Left lobe of liver (tissue), 2 donors: ENCODE measurements at regions not wholly inside any gene's neighbourhood (a gene's known extent, or its start where the extent isn't known, plus 50 kb on each side); places are given as distances from the start of the nearest gene placed in this dataset.
"Not testable (repeated sequence)": the region's sequence is repeated elsewhere in the genome, so short reads cannot be mapped to it uniquely, and the experiment has no call there.

Source experiments
- ATAC-seq: fragments of 200-7000 bp; cut with Tn5 transposase; one replicate; pipeline ENCODE4 v1.9.1; 2020; ENCODE audit warnings: mild to moderate bottlenecking, moderate library complexity
- DNase-seq: peaks from one replicate; pipeline ENCODE4 v3.0.0-alpha.2; 2020; ENCODE audit warnings: low spot score
- donor health status: DM: no; HTN: no; CAD: no; lungs with moderate emphysema.
- donor health status: DM: no; HTN: yes; CAD: no.

GRCh38 chr9:118689280-118689679, 680.0 kb downstream of the BRINP1 start:
- DNase-seq (no peak), ATAC-seq (no peak)

DNA sequence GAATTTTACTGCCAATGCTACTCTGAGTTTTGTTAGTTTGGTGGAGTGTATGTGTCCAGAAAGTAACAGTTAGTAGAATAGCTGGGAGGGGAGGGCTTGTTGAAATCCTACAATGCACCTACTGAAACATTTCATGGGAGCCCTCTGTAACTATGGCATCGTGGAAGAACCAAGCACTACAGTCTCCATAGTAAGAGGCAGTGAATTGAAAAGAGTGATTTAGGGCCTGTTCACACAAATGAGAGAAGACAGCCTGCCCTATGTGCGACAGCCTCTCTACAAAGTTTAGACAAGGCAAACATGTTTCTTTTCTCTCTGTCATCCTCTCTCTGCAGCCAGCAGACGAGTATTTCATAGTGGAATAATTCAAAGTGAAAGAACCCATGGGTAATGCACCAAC, 676.6 kb downstream of the BRINP1 start:
- no peak for ATAC-seq

DNA sequence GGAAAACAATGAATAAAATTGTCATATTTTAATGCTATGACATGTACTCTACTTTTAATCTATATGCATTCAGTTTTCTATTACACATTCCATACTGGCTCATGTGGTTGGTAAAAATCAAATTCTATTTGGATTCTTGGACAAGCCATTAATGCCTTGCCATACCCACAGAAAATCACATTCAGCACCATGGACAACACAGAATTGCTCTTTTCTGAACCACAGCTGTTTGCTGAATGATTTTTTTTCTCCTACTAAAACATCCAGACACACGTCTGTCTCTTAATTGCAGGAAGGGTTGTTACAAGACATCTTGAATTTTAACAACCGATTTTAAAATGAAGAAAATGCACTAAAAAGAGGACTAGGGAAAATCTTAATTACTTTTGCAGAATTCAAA, 675.6 kb downstream of the BRINP1 start:
- no peak for DNase-seq
- no peak for ATAC-seq

More for the DNA sequence above, 676.6 kb downstream of the BRINP1 start:
- no peak for DNase-seq

DNA sequence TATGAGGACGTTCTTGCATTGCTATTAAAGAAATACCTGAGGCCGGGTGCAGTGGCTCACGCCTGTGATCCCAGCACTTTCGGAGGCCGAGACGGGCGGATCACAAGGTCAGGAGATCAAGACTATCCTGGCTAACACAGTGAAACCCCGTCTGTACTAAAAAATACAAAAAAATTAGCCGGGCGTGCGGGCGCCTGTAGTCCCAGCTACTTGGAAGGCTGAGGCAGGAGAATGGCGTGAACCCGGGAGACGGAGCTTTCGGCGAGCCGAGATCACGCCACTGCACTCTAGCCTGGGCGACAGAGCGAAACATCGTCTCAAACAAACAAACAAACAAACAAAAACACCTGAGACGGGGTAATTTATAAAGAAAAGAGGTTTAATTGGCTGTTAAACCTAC, 674.0 kb downstream of the BRINP1 start:
- ATAC-seq, DNase-seq: not testable (repeated sequence)

DNA sequence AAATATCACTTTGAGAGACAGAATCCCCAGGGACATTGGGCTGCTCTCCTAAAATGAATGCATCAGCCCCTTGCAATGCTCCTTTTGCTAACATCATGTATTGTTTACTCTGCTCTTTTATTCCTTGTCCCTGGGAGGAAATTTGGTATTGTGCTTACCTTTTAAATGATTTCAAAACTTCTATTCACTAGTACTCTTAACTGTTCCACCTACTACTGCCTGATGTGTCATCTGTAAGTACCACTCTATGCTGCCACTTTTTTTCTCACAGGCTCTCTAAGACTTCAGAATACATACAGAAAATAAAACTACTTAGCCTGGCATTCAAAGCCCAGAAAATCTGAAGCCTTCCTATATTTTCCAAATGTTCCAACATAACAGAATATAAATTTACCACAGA, 667.2 kb downstream of the BRINP1 start:
- ATAC-seq, result no peak
- DNase-seq, result no peak

DNA sequence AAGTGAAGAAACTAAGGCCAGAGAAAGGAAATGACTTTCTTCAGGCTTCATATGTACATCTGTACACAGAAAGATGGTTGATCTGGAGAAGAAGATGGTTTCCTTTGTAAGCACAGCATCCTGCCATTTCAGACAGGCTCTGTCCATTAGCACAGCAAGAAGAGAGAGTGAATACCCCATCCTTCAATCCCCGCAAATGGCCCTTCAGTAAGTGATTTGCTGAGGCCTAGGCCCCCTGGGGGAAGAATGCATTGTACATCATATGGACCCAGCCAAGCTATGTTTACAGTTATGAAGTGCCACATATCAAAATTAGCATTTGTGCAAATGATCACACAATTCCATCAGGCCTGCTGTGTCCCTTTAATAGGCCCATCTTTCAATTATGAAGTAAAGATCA, 657.4 kb downstream of the BRINP1 start:
- ATAC-seq (no peak), DNase-seq (no peak)

DNA sequence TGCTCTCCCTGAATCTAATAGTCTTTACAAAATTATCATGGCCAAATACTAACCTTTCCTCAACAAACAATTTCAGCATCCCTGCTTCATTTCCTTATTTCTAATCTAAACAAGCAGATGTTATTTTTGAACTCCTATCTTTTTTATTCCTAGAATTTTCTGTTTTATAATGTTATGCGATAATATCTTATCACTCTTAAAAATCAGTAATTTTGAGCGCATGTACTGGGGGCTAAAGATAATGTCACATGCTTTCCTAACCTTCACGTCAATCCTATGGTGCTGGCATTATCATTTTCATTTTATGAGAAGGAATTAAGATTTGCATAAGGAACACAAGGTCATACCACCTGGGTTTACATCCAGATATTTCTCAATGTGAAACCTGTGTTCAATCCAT, 648.0 kb downstream of the BRINP1 start:
- no peak for DNase-seq
- no peak for ATAC-seq

DNA sequence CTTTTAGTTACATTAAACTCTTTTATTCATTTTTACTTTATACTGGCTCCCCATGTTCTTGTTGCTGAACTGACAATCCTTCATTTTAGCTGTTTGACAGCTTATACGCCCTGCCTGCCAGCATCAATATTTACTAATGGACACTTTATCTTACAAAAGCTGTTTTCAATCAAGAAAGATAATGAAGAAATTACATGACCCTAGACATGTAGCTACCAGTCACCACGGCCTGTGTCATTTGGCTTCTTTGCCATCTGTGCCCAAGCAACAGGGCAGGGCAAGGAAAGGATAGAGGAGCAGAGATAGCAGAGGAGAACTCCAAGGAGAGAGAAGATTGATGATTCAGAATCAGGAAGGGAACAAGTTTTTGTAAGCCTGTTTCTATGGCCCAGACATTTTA, 647.3 kb downstream of the BRINP1 start:
- ATAC-seq, result no peak
- no peak for DNase-seq

- ATAC-seq (no peak), DNase-seq (no peak)
Observed at GRCh38 chr9:118729981-118730380, 639.3 kb downstream of the BRINP1 start.

GRCh38 chr9:118732998-118733397, 636.2 kb downstream of the BRINP1 start:
- ATAC-seq, result no peak
- no peak for DNase-seq

DNA sequence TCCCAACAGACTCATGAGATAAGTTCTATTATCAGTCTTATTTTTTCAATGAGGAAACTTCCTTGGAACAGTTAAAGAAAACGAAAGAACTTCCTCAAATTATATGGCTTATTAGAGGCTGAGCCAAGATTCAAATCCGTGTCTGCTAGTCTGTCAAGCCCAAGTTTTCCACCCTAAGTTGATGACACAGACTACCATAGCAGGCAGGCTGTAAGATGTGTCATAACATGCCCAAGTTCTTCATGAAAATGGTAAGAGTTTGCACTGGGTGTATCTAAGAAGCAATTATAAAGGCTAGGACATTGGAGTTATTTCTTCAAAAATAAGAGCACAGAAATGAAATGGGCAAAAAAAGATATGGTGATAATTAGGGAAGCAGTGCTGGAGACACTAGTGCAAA, 634.5 kb downstream of the BRINP1 start:
- DNase-seq (no peak), ATAC-seq (no peak)

- DNase-seq (no peak), ATAC-seq (no peak)
Observed at GRCh38 chr9:118736406-118736805, 632.8 kb downstream of the BRINP1 start.

GRCh38 chr9:118751077-118751847, 618.0 kb downstream of the BRINP1 start:
- ATAC-seq, result peak; percentile 22
- no peak for DNase-seq

- DNase-seq (no peak), ATAC-seq (no peak)
Observed at GRCh38 chr9:118751848-118752223, 617.4 kb downstream of the BRINP1 start.

DNA sequence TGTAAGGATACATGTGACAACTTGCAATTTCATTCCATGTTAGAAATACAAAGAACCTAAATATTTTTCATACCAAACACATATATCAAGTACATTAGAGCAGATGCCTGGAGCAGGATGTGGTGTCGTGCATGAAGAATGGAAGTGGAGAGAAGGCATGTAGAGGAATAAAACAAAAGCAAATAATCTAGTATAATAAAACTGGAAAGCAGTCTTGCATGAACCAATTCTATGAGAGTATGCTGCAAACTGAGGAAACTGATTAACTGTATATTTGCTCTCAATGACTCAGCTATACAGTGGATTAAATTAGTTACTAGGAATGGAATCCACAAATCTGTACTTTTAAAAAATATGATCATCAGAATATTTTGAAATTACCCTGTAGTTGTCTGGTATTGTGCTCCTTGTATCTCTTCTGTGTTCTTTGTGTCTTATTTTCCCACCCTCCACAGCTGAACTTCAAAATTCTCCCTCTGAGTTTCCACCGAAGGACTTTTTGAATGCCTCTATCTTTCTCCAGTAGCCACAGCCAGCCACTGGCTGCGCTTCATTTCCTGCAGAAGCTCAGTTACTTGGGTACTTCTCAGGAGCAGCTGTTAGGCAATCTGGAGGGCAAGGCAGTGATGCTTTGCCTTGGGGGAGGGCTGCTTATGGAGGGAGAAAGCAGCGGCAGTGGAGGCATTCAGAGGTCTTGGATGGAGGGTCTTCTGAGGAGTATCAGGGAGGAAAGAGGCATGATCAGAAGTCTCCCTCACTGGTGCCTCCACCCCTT, 608.0 kb downstream of the BRINP1 start:
- no peak for DNase-seq
- ATAC-seq, result no peak

GRCh38 chr9:118767571-118767970, 601.7 kb downstream of the BRINP1 start:
- ATAC-seq (no peak), DNase-seq (no peak)

GRCh38 chr9:118782790-118783463, 586.3 kb downstream of the BRINP1 start:
- ATAC-seq (no peak), DNase-seq (no peak)

DNA sequence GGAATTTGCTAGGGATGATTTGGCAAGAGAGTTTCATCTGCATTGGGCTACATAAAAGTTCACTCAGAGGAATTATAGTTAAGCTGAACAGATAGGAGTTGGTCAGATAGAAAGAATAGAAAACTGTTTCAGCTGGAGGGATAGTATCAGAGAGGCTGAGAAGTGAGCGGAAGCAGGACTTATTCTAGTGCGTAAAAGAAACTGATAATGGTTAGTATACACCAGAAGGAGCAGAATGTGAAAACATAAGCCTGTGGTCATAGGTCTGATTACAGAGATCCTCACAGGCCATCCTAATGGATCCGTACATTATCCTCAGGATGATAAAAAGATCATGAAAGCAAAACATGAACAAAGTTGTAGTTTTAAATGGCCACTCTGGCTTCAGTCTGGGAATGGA, 585.2 kb downstream of the BRINP1 start:
- DNase-seq, result no peak
- ATAC-seq, result no peak

DNA sequence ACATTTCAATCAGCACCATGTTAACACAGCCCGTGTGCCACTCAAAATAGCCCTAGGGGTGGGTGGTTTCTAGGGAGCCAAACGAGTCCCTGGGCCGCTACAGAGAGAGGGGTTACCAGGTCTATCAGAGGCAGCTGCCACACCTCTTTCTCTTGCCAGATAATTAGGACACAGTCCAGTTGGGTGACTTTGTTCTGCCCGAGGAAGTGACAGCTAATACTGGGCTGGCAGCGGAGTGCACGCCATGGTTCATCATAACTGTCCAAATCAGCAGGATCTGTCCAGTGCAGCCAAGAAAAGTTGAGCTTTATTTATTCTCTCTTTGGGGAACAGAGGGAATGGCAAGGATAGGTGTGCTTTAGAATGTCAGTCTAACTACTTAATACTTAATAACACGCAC, 583.8 kb downstream of the BRINP1 start:
- DNase-seq (no peak), ATAC-seq (no peak)

- DNase-seq (no peak), ATAC-seq (no peak)
Observed at GRCh38 chr9:118786877-118787276, 582.4 kb downstream of the BRINP1 start.

GRCh38 chr9:118809160-118809625, 560.0 kb downstream of the BRINP1 start:
- ATAC-seq (no peak), DNase-seq (no peak)

DNA sequence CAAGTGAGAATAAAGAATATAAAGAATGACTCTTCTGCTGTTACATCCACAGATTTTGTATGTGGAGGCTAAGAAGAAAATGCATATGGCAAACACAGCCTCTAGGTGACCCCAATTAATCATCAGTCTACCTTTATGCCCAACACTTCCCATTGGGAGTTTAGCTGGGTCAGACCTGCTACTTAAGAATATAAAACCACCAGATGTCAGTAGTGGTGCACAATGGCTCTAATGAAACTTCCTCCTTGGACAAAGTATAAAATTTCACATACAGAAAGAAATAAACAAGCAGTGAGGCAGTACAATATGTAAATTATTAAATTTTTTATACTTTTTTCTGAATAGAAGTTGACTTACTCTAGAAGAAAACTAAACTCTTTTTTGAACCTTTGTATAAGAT, 539.9 kb downstream of the BRINP1 start:
- DNase-seq (no peak), ATAC-seq (no peak)
